Right lung (tissue), 2 donors: ENCODE measurements at regions not wholly inside any gene's neighbourhood (a gene's known extent, or its start where the extent isn't known, plus 50 kb on each side); places are given as distances from the start of the nearest gene placed in this dataset.
"Not testable (repeated sequence)": the region's sequence is repeated elsewhere in the genome, so short reads cannot be mapped to it uniquely, and the experiment has no call there.

Source experiments
- DNase-seq, 2 donors: peaks; one replicate each; pipeline ENCODE4 v3.0.0-alpha.2; 2013

GRCh38 chr2:4135765-4136164 is 432.4 kb downstream of the DCDC2C start:
- no peak for DNase-seq

DNA sequence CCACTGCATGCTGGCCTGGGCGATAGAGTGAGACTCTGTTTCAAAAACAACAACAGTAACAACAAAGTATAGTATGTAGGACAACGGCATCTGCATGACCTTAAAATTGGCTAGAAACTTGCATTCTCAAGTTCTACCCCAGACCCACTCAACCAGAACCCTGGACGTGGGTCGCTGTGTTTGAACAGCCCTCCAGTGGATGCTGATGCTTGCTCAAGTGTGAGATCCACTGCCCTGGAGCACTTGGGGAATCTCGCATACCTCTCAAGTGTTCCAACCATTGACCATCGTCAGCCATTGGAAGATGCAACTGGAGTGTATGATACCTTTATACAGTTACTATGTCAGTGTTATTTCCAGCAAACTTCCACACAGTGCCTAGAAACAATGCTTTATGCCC is 435.9 kb downstream of the DCDC2C start:
- no peak for DNase-seq

- DNase-seq = no peak
Measured at GRCh38 chr2:4139731-4140130, 436.4 kb downstream of the DCDC2C start.

DNA sequence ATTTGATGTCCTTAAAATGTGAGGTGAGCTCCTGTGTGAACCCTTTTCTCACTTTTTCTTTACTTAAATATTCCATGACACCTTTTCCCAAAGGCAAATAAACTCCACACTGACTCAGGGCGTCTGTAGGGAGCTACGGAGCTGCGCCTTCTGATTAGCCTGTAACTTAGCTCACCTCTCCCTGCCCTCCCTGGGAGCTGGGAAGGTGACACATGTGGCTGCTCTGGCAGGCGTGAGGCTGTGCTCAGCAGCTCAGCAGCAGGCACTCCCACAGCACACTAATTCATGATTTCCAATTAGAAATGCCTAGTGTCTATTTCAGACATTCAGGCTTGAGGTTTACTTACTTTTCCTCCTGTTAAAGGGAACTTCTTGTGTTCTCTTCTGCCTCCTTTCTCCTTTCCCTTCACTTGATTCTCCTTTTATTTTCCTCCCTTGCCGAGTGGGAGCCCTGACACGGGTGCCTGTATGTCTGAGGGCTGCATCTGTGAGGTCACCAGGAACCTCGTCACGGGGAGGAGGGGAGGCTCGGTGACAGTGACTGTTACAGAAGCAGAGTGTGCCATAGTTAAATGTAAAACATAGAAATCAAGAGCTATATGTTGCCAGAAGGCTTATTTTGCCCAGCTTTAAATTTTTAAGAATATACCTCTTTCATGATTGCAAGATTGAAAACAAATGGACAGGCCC is 437.1 kb downstream of the DCDC2C start:
- no peak for DNase-seq

DNA sequence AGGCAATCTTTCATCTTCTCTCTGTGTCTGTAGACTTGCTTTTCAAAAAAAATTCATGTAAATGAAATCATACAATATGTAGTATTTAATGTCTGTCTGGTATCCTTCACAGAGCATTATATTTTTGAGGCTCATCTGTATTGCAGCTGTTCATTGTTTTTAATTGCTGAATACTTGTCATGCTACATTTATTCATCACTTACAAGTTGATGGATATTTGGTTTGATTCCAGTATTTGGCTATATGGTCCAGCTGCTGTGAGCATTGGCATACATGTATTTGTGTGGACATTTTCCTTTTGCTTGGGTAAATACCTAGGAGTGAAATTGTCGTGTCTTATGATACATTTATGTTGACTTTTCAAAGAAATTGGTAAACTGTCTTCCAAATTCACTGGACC is 441.4 kb downstream of the DCDC2C start:
- no peak for DNase-seq

- DNase-seq = no peak
Measured at GRCh38 chr2:4151521-4151920, 448.1 kb downstream of the DCDC2C start.

DNA sequence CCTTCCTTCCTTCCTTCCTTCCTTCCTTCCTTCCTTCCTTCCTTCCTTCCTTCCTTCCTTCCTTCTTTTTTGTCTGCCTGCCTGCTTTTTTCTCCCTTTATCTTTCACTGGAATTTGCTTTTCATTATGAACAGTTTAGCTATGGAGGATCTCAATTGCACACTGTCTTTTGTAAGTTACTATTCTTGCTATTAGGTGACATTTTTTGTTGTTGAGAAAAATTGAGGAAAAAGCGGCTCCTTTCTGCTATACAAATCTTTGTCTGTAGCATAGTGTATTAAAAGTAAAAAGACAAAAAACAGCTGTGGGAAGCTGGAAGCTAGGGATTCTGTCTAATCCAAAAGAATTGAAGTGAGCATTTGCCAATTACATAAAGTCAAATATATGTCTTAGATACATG is 448.7 kb downstream of the DCDC2C start:
- no peak for DNase-seq

- DNase-seq = no peak
Measured at GRCh38 chr2:4168834-4169233, 465.5 kb downstream of the DCDC2C start.

DNA sequence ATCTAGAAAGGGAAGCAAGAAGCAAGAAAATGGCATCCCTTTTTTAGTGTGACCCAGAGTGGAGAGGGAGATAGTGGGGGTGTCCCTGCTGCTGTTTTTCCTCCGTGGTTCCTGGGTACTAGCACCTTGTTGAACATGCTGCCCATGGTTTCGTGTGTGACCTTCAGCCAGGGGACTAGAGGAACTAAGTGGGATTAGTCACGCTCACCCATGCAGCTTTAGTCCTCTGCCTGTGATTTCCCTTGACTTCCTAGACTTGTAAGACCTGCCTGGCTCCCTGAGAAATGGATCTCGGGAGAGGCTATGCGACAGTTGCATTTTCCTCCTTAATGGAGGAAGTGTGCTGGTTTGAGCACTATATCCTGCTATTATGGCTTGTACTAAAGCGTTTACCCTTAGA is 471.4 kb downstream of the DCDC2C start:
- DNase-seq = no peak

- DNase-seq = no peak
Measured at GRCh38 chr2:4175343-4175742, 472.0 kb downstream of the DCDC2C start.

DNA sequence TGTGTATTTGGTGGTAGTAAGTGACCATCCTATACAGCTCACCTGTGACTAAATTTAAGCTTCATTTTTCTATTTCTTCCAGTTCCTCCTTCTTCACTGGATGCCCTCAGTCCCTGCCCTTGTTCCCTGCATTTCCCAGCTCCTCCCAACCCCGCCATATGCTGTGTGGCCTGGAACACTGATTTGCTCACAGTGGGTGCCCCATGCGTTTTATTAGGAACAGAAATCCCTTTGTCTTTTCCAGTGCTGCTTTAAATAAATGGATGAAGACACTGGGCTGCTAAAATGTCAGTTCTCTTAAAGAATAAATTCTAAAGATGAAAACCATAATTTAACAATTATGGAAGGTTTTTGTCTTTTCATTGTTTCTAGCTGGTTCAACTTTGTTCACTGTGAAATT is 477.3 kb downstream of the DCDC2C start:
- DNase-seq = no peak

- no peak for DNase-seq
Measured at GRCh38 chr2:4181062-4181461, 477.7 kb downstream of the DCDC2C start.

DNA sequence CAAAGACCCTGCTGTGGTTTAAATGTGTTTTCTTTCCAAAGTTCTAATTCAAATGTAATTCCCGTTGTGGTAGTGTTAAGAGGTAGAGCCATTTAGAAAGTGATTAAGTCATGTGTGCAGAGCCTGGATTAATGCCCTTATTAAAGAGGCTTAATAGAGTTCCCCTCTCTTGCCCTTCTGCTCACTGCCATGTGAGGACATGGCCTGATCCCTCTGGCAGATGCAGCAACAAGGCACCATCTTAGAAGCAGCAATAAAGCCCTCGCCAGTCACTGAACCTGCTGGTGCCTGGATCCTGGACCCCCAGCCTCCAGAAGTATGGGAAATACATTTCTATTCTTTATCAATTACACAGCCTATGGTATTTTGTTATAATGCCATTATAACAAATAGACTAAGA is 485.2 kb downstream of the DCDC2C start:
- no peak for DNase-seq

- peak in 1 of 2 donors; percentile 1 for DNase-seq
Measured at GRCh38 chr2:4190548-4190947, 487.2 kb downstream of the DCDC2C start.

GRCh38 chr2:4192119-4192518 is 488.7 kb downstream of the DCDC2C start:
- DNase-seq = no peak

DNA sequence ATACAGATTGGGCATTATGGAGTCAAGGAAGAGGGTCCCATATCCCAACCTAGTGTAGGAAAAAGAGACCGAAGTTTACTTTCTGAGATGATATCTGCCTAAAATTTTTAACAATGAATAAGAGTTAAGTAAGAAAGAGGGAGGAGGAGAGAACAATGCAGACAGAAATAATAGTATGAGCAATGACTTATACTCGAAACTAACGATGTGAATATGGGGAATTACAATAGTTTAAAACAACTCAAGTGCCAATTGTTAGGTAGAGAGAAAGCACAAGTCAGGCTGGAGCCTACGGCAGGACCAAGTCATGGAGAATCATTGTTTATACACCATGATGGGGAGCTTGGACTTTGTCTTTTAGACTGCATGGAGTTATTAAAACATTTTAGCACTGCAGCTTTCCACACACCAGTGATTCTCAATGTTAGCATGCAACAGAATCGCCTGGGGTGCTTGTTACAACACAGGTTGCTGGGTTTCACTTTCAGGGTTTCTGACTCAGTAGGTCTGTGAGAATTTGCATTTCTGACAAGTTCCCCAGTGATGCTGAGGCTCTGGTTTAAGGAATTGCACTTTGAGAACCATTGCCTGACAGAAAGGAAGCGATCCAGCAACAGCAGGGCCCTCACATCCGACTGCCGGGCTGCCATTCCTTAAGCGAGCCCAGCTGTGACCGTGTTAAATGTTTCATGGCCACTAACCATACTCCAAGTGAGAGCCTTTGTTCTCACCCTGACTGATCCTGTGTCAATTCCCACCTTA is 511.2 kb downstream of the DCDC2C start:
- no peak for DNase-seq

- no peak for DNase-seq
Measured at GRCh38 chr2:4217737-4218136, 514.4 kb downstream of the DCDC2C start.

DNA sequence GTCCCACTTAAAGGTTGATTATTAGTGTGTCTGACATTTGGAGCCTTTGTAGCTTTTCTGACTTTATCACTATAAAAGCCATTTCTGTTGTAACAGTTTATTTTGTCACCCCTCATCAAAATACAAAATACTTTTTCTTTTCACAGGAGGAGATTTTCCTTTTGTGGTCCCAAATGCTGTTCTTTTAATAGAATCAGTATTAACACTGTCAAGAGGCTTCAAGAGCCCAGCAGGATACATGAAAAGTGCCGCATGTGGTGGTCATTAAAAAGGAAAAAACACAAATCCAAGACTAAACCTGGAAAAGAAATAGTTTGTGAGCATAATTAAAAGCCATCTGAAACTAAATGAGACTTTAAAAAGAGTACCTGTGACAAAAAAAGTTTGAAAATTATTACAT is 515.7 kb downstream of the DCDC2C start:
- DNase-seq = no peak

GRCh38 chr2:4219571-4219970 is 516.2 kb downstream of the DCDC2C start:
- DNase-seq = no peak

DNA sequence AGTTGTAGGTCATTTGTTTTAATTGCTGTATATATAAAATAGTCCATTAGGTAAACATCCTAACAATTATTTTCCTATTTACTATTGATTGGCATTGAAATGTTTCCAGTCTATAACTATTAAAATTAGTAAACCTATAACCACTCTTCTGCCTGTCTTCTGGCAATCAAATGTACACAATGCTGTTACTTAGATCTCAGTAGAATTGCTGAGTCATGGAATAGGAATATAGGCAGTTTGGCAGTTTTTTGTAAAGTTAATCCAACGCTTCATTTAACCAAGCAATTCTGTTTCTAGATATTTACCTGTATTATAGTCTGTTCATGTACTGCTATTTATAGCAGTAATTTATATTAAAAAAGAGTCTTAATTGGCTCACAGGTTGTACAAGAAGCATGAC is 518.1 kb downstream of the DCDC2C start:
- no peak for DNase-seq

GRCh38 chr2:4221845-4222244 is 518.5 kb downstream of the DCDC2C start:
- DNase-seq = no peak

GRCh38 chr2:4244422-4244821 is 541.0 kb downstream of the DCDC2C start:
- DNase-seq = not testable (repeated sequence)

- DNase-seq = no peak
Measured at GRCh38 chr2:4246364-4247131, 543.2 kb downstream of the DCDC2C start.
